Astrocyte of the cerebellum (primary cell): ENCODE measurements at regions not wholly inside any gene's neighbourhood (a gene's known extent, or its start where the extent isn't known, plus 50 kb on each side); places are given as distances from the start of the nearest gene placed in this dataset.

ENCODE experiments used
- DNase-seq: peaks from one replicate; pipeline ENCODE4 v3.0.0-alpha.2; 2011; ENCODE audit warnings: low read depth
- H3K4me3 ChIP-seq: 2 replicates; pipeline ENCODE4 v1.5.1; 2011; ENCODE audit warnings: mild to moderate bottlenecking, low read depth, low read length, moderate library complexity
- CTCF ChIP-seq: IDR thresholded peaks from 2 replicates; pipeline ENCODE4 v1.5.1; 2012; ENCODE audit warnings: low read length, low read depth, moderate library complexity, mild to moderate bottlenecking; ENCODE audit errors: missing control alignments
- in situ Hi-C: cut with HindIII; loops from 2 replicates; pipeline ENCODE4 v1.10.0; 2017; ENCODE audit warnings: low sequenced_read_pairs

- DNase-seq: no peak
- no peak for TF ChIP-seq CTCF
- H3K4me3 ChIP-seq: no peak overlapping the region
- in situ Hi-C loops: no loop called here
These were observed 592.9 kb downstream of the SUCLG1 start for GRCh38 chr2:83866211-83866610.

GRCh38 chr2:83862600-83862999, 596.5 kb downstream of the SUCLG1 start:
- TF ChIP-seq CTCF: no peak
- no peak overlapping the region for H3K4me3 ChIP-seq
- DNase-seq: no peak
- in situ Hi-C loops: no loop called here

GRCh38 chr2:83860320-83860719, 598.8 kb downstream of the SUCLG1 start:
- no peak overlapping the region for H3K4me3 ChIP-seq
- TF ChIP-seq CTCF: no peak
- in situ Hi-C loops: no loop called here
- DNase-seq: no peak

- TF ChIP-seq CTCF: no peak
- H3K4me3 ChIP-seq: no peak overlapping the region
- DNase-seq: no peak
- in situ Hi-C loops: no loop called here
These were observed 599.5 kb downstream of the SUCLG1 start for GRCh38 chr2:83859553-83859952.

- no peak for TF ChIP-seq CTCF
- in situ Hi-C loops: no loop called here
- no peak for DNase-seq
- no peak overlapping the region for H3K4me3 ChIP-seq
These were observed 608.0 kb downstream of the SUCLG1 start for GRCh38 chr2:83851066-83851465.

GRCh38 chr2:83850071-83850725, 608.9 kb downstream of the SUCLG1 start:
- TF ChIP-seq CTCF: no peak
- in situ Hi-C loops: no loop called here
- DNase-seq: peak; percentile 55
- H3K4me3 ChIP-seq: no peak overlapping the region
